ENCODE measurements at regions not wholly inside any gene's neighbourhood (a gene's known extent, or its start where the extent isn't known, plus 50 kb on each side); places are given as distances from the start of the nearest gene placed in this dataset.
"Not testable (repeated sequence)": the region's sequence is repeated elsewhere in the genome, so short reads cannot be mapped to it uniquely, and the experiment has no call there.

GRCh38 chr4:20124317-20125026 is 127.2 kb upstream of the SLIT2 start:
- no peak for DNase-seq (ENCODE audit: low read depth in 3 of 3)

GRCh38 chr4:20122198-20122988 is 129.3 kb upstream of the SLIT2 start:
- DNase-seq (ENCODE audit: low read depth in 3 of 3): no peak

GRCh38 chr4:20119141-20119540 is 132.6 kb upstream of the SLIT2 start:
- no peak for DNase-seq (ENCODE audit: low read depth in 3 of 3)

- DNase-seq (ENCODE audit: low read depth in 3 of 3): no peak
Measured at GRCh38 chr4:20109391-20109790, 142.3 kb upstream of the SLIT2 start.

DNA sequence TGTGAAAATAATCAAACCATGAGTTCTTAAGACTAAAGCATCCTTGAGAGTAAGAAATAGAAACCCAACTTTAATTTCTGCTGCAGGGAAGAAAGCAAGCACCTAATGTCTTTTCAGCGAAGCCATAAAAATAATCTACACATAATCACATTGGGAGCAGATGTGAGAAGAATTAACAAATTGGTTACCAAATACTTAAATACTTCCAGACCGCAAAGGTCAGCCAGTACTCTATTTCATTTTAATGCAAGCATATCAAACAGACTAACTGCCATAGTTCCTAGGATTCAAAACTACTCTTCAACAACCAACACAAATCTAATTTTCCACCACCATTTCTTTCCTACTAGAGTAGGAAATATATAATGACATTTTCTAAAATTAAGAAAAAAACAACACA is 144.8 kb upstream of the SLIT2 start:
- DNase-seq (ENCODE audit: low read depth in 3 of 3): no peak

GRCh38 chr4:20101831-20102230 is 149.9 kb upstream of the SLIT2 start:
- DNase-seq (ENCODE audit: low read depth in 3 of 3): no peak

DNA sequence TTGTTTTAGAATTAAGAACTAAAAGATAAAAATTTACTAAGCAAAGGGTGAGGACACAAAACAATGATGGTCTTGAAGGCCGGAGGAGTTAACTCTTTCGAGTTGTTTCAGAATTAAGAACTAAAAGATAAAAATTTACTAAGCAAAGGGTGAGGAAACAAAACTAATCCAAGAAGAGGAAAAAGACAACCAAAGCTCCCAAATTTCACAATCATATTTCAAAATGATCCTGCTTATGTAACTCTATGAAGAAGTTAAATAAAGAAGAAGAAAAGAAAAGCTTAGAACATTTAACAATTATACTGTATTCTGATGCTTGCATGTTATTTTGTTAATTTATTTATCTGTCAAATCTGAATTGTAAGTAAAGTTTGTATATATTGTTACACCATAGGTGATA is 154.8 kb upstream of the SLIT2 start:
- no peak for DNase-seq (ENCODE audit: low read depth in 3 of 3)

GRCh38 chr4:20095805-20096541 is 155.7 kb upstream of the SLIT2 start:
- no peak for DNase-seq (ENCODE audit: low read depth in 3 of 3)

DNA sequence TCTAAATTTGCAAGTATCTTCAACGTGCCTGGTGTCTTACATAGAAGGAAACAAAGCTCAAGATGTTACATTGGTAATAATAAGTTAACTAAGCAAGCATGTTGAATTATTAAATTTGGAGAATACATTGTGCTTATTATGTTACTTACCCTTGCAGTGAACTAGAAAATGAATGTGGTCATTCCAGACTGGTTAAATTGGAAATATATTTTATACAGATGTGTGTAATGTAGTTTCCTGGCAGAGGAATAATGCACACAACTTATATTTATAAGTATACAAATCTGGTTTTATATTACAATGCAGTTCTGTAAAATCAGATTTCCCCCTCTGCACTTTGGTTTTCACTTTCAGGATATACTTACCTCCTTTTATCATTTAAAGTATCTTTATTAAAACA is 159.9 kb upstream of the SLIT2 start:
- no peak for DNase-seq (ENCODE audit: low read depth in 3 of 3)

- DNase-seq (ENCODE audit: low read depth in 3 of 3): no peak
Measured at GRCh38 chr4:20087522-20087911, 164.2 kb upstream of the SLIT2 start.

DNA sequence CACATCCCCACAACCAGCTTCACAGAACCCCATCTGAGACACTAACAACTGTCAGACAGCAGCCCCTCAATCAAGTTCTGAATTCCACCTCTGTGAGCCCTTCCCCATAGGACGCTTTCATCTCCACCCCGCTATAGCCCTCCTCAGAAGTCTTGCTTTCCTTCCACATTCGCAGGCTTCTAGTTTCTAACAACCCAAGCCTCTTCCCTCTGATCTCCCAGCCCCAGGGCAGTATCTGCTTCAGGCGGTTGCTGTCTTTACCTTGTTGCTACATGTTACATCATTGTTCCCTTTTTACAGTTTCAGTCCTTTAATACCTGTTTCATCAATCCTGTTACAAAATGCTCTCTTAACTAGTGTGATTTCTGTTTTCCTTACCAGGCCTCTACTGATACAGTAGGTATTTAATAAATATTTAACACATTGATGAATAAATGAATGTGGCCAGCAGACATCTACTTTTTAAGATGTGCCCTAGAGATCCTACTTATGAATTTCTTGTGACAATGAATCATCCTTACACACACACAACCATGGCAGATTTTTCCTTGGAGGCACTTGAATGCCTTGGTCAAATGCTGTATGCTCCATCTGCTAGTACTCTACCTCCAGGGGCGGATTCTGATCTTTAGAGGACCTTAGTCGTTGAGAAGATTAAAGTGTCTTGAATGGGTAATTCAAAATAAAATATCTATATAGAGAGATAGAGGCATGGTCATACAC is 164.7 kb upstream of the SLIT2 start:
- DNase-seq (ENCODE audit: low read depth in 3 of 3): no peak

GRCh38 chr4:20086067-20086798 is 165.5 kb upstream of the SLIT2 start:
- no peak for DNase-seq (ENCODE audit: low read depth in 3 of 3)

GRCh38 chr4:20085653-20086052 is 166.1 kb upstream of the SLIT2 start:
- DNase-seq (ENCODE audit: low read depth in 3 of 3): no peak

DNA sequence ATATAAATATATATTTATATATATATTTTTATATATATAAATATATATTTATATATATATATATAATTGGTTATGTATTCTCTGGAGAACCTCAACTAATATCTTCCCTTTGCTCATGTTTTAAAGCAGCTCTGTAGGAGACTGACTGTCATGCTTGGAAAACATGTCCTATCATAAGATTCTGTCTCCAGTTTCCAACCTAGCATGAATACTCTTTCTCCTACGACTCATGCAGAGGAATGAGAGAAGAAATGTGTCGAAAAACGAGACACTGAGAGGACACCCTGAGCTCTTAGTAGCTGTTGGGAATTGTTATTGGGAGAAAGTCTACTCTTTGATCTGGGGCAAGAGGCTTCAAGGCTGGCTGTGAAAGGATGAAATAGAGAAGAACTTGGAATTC is 166.5 kb upstream of the SLIT2 start:
- DNase-seq (ENCODE audit: low read depth in 3 of 3): no peak

DNA sequence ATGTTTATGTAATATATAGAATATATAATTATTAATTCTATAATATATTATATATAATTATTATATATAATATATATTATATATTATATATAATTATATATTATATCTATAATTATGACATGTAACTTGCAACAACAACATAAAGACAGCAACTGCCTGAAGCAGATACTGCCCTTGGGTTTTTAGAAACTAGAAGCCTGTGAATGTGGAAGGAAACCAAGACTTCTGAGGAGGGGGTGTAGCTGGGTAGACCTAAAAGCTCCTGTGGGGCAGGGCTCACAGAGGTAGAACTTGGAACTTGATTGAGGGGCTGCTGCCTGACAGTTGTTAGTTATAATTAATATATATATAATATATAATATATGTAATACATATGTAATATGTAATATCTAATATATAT is 167.2 kb upstream of the SLIT2 start:
- DNase-seq (ENCODE audit: low read depth in 3 of 3): peak in 1 of 3 donors; percentile 0

GRCh38 chr4:20078644-20079043 is 173.1 kb upstream of the SLIT2 start:
- no peak for DNase-seq (ENCODE audit: low read depth in 3 of 3)

DNA sequence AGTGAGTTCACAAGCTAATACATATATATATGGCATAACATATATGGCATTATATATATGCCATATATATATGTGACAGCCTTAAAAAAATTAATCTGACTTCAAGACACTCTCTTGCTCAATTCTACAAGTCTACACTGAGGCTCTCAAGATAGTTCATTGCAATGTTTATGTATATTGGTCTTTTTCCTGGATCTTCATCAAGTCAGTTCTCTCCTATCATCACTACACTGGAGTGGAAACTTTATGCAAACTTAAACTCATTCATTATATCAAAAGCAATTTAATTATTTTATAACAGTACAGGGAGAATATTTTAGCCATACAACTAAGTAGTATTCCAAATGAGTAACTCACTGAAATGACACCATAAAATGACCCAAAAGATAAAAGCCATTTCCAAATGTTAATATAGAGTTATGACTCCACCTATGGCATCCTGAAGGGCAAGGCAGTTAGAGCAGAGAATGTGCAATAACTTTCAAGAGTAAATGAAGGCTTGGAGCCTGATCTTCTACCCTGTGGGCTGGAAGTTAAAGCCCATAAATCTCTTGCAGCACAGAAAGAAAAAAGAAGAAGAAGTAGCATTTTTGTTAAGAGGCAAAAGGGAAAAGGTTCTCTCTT is 176.3 kb upstream of the SLIT2 start:
- DNase-seq (ENCODE audit: low read depth in 3 of 3): no peak

DNA sequence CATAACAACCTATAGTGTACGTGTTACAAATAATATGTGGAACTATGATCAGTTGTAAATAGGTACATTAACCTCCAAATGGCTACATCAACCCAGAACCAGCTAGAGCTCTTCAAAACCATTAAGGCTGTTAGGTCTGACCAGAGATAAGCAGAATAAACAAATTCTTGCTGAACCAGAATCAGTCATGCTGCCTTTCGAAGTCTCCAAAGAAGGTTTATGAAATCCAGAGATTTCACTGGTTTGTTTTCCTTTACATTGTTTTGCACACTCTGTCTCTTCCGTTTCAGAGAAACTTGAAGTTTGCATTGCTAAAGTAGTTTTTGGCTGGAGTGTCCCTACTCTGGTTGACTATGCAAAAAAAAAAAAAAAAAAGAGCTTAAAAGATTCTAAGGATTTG is 177.3 kb upstream of the SLIT2 start:
- DNase-seq (ENCODE audit: low read depth in 3 of 3): no peak

DNA sequence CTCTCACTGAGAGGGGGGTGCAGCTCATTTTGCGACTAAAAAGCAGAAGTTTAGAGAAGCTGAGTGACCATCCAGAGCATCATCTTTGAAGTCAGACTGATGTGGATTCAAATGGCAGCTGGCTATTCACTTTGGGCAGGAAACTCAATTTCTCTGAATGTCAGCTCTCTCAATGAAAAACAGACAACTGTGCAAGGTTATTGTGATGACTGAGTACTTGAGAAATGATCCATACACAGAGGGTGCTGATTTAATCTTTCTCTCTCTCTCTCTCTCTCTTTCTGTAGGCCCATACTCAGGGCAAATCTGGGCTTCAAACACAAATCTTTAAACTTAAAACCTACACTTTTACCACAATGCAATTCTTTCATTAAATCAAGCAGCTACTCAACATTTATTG is 185.8 kb upstream of the SLIT2 start:
- DNase-seq (ENCODE audit: low read depth in 3 of 3): no peak

GRCh38 chr4:20062857-20063256 is 188.8 kb upstream of the SLIT2 start:
- not testable (repeated sequence) for DNase-seq (ENCODE audit: low read depth in 3 of 3)

GRCh38 chr4:20062054-20062453 is 189.7 kb upstream of the SLIT2 start:
- DNase-seq (ENCODE audit: low read depth in 3 of 3): no peak

Measured in stimulated activated CD4-positive, alpha-beta T cell treated with anti-CD3 and anti-CD28 coated beads, TNF-alpha, amount 100 ng/mL, for 48 hours (primary cell).